CD4-positive, alpha-beta T cell treated with Interleukin-17A for 4 hours (primary cell): ENCODE measurements at regions not wholly inside any gene's neighbourhood (a gene's known extent, or its start where the extent isn't known, plus 50 kb on each side); places are given as distances from the start of the nearest gene placed in this dataset.
"Not testable (repeated sequence)": the region's sequence is repeated elsewhere in the genome, so short reads cannot be mapped to it uniquely, and the experiment has no call there.

ENCODE experiments used
- DNase-seq: peaks from one replicate; pipeline ENCODE4 v3.0.0-alpha.2; 2020; ENCODE audit warnings: mixed read lengths

DNA sequence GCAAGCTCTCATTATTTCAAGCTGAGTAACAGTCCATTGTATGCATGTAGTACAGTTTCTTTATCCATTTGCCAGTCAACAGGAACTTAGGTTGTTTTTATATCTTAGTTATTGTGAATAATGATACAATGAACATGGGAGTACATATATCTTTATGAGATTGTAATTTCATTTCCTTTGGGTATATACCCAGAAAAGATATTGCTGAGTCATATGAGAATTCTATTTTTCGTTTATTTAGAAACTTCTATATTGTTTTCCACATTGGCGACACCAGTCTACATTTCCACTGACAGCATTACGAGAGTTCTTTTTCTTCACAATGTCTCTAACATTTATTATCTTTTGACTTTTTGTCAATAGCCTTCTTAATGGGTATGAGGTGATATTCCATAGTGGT lies 477.8 kb upstream of the PAPPA start:
- DNase-seq: no peak

DNA sequence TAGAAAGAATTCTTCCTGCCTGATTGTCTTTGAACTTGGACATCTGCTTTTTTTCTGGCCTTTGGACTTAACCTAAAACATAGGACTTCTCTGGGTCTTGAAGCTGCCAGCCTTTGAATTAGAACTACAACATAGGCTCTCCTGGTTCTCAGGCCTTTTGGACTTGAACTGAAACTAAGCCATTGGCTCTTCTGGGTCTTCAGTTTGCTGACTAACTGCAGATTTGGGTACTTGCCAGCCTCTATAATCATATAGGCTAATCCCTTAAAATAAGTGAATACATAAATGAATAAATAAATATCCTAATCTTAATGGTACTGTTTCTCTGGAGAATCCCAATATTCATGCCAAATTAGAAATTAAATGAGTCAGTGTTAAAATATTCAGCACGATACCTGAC lies 473.4 kb upstream of the PAPPA start:
- DNase-seq: no peak

DNA sequence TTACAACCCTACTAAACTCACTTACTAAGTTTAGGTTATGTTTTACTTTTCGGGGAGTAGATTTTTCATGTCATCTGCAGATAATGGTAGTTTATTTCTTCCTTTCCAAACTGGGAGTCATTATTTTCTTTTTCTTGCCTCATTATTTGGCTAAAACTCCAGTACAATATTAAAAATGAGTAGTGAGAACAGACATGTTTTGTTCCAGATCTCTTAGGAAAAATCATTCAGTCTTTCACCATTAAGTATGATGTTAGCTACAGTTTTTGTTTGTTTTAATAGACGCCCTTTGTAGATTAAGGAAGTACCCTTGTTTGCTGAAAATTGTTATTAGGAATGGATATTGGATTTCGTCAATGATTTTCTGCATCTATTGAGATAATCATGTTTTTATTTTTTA lies 472.0 kb upstream of the PAPPA start:
- no peak for DNase-seq

DNA sequence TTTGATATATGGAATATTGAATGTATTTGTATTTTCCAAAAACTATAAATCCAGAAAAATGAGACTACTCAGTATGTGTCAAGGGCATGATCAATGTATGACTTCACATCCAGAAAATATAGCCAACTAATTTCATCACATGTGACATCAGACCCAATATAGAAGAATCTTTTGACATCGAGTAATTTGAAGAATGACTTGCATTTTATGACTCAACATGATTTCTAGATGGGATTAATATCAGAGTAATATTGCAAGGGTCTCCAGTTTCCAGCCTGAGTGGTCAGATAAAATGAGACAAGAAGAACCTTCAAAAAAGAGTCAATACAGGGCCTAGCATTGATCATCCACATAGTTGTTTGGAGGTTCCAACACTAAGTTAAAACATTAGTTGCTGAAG lies 467.5 kb upstream of the PAPPA start:
- DNase-seq: no peak

DNA sequence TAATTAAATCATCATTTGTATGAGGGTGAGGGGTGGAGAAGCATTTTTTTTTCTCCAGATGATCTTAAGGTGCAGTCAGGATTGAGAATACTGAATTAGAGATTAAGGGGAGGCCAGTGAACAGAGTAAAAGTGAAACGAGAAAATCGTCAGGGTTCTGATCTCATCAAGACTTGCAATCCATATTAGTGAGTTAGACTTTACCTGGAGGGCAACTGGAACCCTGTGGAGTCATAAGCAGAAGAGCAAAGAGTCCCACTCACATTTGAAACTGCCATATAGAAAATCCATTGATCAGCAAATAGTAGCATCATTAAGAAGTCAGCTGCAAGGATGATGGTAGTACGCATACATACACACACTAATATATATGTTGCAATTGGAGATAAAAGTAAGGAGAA lies 466.2 kb upstream of the PAPPA start:
- DNase-seq: no peak

DNA sequence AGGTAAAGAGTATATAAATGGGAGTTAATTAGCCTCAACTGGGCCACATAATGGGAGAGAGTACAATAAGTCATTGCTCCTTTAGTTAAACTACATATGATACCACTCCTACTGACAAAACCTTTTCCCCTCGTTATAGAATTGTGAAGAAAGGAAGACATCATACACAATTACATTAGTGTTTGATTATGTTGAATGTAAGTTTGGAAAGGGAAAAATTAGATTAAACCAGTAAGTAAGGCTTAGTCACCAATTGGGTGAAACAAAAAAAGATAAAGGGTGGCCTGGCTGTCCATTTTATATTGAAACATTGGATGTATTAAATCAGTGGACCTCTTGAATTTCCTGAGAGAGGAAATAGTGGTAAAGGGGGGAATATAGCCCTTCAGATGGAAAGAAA lies 464.3 kb upstream of the PAPPA start:
- DNase-seq: no peak

DNA sequence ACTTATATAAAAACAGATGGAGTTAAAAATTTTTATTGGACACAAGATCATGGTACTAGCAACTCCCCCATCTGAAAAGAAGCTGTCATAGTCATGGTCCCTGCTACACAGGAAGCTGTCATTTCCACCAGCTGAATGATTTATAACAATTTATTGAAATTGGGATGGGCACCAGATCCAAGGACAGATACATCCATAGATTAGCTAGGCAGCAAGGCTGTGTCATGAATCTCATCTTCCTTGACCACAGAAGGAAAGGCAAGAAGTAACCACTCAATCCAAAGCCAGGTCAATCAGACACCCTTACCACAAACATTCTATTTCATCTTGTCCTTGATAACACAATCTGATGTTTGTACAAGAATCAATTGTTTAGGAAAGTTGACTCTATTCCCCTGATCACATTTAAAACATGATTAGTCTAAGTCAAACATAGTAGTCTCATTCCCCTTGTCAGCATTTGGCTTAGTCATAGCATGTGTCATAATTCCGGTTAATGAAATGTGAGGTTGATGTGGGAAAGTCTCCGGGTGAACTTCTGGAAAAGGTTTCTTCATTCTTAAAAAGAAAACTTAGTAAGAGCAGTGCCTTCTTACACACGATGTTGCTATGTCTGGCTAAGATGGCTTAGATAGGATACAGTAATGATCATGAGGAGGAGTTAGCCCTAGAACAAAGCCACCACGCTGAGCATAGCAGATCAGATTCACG lies 462.6 kb upstream of the PAPPA start:
- DNase-seq: no peak

DNA sequence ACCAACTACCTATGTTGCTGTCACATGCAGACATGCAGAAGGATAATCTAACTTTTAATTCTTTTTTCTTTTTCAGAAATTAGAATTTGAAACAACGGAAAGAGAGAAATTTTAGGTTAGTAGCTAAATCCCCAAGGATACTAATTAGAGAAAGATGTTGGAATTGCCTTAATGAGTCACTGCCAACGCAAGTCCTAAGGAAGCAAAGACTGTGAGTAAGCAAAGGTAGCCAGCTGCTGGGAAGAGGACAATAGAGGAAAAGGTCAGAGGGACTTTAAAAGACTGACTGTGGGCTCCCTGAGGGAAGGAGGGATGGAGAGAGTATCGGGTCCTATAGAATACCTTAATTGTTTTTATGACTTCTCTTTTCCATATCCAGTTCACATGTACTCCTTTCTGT lies 461.9 kb upstream of the PAPPA start:
- DNase-seq: no peak

DNA sequence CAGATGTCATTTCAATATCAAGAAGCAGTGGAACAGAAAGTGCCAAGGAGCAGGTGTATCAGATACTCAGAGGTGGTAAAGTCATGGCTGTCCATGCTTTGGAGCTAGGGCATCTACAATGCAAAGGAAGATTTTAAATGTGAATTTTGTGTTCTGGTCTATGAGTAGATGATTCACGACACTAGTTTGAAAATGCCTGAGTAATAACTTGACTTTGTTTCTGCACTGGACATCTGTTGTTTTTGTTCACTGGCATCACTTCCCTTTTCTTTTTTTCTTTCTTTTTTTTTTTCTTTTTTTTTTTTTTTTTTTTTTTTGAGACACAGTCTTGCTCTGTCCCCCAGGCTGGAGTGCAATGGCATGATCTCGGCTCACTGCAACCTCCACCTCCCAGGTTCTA lies 460.7 kb upstream of the PAPPA start:
- DNase-seq: not testable (repeated sequence)

DNA sequence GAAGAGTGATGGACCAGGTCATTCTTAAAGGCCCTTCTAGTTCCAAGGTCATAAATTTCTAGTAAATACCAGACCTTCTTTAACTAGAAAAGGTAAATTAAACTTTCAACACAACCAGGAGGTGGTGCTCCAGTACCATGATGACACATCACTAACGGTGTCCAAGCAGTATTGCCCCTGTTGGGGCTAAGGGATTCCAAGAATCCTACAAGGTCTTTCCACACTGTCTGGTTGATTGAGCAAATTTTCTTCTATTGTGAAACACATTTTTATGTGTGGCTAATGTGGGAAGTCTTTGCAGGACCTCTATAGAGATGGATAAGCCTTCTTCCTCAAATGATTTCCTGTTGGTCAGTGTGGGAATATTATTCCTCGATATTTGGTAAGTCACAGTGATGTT lies 459.6 kb upstream of the PAPPA start:
- no peak for DNase-seq

DNA sequence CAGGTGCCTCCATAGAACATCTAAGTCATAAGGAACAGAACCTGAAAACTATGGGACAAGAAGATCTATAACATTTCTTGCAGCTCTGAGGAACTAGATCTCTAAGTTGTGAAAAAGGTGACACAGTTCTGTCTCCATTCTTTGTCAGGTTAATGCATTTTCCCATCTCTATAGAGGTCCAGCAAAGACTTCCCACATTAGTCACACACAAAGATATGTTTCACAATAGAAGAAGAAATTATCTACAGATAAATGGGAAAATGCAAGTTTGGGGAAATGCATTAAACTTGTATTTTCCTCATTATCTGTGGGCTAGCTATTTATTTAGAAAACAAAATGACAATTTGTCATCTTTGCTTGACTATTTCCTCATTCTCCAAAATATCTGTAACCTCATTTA lies 458.6 kb upstream of the PAPPA start:
- DNase-seq: no peak

DNA sequence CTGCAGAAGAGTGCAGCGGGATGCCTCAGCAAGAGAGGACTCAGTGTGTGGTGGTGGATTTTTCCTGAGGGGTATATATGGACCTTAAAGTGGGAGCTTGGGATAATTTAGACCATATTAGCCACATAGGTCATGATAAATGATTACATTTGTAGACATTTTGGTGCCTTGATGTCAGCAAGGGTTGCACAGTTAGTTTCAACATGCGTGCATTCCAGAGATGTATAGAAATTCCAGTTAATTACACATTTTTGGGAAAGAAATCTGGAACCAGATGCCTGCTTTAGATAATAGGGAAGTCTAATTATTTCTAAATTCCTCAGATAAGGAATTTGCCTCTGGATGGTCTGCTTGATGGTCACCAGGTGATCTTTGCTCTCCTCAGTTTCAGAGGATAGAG lies 440.6 kb upstream of the PAPPA start:
- no peak for DNase-seq

DNA sequence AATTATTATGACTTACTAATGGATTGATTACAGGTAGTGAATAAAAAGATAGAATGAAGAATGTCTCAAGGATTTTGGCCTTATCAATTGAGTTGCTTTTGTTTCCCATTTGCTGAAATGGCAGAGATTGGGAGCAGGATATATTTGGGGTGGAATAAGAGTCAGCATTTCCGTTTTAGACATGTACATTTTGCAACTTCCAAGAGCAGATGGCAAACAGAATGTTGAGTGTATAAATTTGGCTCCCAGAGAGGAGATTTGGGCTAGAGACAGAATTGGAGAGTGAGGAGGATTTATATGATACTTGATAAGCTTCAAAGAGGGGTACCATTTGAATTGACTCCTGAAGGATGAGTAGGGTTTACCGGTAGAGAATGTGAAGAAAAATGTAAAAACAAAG lies 437.9 kb upstream of the PAPPA start:
- no peak for DNase-seq

DNA sequence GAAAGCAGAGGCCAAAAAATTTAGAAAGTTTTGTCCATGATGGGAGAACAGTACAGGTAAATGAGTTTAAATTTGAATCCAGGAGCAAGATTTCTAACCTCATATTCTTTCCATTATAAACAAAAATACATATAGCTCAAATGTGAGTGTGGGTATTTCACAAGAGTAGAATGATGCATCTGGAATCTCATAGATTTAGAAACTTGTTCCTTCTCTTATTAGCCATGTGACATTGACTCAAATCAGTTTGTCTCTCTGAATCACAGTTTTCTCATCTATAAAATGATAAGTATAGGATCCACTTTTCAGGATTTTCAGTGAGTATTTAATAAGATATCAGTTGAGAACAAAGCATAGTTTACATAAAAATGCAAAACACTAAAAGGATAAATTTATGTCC lies 436.3 kb upstream of the PAPPA start:
- no peak for DNase-seq

DNA sequence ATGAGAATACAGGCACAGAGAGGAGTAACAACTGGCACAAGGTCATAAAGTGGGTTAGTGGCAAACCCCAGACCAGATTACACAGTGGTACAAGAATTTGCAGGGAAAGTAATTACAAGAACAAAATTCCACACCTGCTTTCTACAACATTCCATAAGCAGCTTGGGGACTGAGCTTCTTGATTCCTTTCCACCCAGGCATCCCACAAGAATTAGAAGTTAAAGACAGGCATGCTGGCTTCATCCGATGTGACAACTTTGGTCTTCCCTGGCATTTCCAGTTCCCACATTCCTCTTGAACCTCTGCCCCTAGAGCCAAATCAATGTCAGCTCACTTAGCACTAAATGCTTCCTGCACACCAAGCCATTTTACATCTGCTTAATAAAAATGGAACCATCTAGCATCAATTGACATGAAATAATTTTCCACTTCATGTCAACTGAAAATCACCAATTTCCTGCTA lies 435.8 kb upstream of the PAPPA start:
- DNase-seq: no peak

DNA sequence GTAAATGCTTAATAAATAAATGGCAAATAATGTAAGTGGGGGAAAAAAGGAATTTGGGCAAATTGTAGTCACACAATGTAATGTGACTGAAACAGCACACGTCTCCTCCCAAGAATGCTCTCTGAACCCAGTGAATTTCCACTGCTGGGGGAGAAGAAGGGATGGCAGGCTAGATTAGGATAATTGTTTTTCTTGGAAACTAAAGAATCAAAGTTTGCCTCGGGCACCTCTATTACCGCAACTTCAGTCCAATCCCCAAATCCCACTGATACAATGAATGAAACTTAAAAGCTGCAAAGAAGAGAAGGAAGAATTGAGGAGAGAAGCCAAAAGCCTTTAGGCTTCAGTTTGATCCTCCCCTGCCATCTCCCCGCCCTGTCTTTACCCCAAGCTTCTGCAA lies 423.2 kb upstream of the PAPPA start:
- DNase-seq: no peak

DNA sequence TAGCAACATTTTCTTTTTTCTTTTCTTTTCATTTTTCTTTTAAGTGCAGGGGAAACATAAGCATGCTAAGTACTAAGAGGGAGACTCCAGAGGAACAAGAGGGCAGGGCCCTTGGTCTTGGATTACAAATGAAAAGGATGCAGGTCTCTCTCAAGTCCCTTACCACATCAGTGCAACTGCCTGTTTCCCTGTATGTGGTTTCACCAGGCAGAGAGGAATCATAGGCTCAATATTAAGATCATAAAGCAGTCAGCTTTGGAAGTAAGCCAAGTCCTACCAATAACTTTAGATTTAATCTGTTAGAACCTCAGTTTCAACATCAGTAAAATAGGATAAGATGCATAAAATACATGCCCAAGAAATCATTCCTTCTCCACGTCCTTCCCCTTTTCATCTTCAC lies 422.7 kb upstream of the PAPPA start:
- no peak for DNase-seq

DNA sequence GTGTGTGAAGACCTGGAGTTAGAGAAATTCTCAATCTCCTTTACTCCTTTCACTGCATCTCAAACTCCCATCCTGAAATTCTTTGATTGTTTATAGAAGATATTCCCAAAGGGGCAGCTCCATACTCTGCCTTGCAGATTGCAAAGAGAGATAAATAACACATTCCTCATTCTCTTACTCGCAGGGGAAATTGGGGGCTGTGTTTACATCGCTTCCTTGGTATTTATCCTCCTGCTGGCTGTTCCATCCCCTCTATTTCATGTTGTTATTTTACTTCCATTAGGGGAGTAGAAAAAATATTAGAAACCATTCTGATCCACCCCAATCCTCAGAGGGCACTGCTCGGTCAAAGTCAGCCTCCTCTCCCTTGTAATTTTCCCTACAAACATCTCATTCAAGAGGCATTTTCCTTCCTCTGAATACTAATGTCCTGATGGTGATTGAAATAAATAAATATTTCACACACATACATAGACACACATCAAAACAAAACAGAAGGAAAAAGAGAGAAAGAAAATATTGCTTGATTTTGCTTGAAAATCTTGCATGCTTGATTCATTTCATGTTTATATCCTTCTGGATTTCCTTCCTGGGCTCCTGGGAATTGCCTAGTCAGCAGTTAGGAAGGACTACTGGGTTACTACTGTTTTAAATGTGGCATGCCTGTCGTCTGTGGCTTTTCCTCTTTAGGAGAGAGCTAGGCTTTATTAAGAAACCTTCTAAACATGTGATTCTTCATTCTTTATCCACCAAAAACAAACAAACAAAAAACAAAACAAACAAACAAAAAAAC lies 420.1 kb upstream of the PAPPA start:
- no peak for DNase-seq

DNA sequence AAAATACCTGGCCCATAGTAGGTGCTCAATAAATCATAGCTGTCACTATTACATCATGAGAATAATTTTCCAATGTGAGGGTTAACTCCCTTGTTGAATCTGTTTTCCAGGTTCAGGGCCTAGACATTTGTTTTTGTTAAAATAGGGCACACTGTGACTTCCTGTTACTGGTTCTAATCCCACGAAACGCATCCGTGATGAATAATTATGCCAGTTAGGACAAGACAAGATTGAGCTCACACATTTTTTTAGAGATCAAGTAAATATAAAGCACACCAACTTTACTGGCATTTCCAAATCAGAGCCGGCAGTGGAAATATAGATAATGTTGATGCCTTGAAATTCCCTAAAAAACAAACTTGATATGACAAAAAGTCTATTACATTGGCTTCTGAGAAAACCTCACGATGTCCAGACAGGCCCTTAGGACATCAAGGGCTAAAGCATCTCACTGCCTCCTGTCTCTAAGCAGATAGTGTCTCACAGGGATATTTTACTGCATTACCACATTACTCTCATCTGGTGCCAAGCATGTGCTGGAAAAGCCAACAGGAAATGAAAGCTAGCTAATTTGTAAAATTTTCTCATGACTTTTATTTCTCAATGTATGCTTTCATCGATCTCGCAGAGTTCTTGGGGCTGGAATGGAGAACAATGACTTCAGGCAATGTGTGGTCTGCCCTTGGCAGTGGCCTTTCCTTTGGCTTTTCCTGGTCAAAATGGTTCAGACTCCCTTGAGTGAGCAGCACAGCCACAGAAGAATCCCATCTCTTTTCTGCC lies 414.3 kb upstream of the PAPPA start:
- DNase-seq: no peak

DNA sequence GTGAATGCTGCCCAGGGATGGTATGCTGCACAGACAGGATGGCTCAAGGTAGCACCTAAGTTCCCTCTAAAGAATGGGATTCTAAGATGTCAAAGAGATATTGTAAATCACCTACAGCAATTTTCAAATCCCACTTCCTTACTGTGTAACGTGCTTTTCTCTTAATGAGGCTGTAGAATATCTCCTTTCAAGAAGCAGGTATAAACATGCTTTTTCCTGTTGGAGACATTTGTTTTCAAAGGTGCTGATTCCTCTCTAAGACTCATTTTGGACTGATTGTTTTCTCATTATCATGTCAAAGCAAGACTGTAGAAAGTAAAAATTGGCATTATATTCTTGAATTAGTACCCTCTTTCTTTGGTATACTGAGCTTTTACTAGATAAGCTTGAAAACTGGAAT lies 412.6 kb upstream of the PAPPA start:
- no peak for DNase-seq

DNA sequence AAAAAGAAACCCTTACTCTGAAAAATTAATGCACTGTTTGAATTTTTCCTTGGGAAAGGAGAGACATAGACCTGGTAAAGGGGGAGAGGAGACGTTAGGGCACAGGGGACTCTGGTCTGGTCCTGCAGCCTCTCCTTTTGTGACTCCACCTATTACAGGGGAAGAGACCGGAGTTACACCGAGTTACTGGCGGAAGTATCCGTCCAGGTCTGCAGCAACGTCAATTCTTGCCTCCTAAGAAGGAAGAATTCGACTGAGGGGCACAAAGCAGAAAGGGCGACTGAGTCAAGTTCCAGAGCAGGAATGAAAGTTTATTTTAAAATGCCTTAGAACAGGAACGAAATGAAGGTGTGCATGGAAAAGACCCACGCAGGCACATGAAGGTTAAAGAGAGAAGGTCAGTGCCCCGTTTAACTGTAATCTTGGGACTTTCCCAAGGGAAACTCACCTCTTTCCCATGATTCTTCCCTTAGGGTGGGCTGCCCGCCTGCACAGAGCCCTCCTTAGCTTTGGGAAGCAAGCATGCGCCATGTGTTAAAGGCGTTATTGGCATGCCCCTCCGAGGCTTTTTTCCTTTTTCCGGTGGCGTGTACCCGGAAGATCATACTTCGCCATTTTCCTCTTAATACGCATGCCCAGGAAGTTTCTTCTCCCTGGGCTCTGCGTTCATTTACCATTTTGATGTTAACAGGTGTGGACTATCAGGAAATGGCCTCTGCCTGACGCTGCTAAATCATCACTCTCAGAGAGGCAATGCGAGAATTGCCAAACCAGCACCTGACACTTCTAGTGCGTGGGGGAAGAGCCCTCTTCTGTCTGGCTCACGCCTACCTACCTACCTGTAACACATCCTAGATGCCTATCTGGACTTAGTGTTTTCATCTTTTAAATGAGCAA lies 409.6 kb upstream of the PAPPA start:
- DNase-seq: no peak

DNA sequence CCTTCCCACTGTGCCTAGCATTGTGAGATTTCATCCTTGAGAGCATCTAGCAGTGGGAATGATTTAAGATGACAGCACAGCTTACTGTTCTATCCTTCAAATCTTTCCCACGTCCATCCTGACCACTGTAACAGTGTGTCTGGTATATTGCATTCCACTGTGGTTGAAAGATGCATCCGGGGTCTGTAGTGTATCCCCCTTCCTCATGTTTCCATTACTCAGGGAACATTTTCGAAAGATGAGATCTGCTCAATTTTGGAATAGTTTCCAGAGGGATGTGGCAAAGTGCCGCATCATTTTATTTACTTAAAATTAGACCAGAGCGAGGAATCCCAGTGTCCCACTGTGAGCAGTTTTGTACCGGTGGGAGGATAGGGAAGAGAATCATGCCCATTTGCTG lies 407.1 kb upstream of the PAPPA start:
- no peak for DNase-seq

DNA sequence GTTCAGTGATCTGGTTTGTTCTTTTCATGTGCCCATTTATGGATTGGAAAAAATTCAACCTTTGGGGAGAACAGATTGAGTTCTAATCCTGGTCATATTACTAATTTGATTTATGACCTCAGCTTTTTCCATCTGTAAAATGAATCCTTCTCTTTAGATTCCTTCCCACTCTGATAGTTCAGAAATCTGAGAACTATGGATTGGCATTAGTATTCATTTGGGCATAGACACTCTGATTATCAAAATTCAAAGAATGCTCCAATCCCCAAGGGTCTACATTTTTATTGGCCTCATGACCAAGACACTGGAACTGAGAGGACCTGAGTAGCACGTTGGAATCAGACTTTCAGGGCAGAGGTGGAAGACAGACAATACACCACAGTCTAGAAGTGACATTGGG lies 405.9 kb upstream of the PAPPA start:
- DNase-seq: no peak
